ENCODE measurements at regions not wholly inside any gene's neighbourhood (a gene's known extent, or its start where the extent isn't known, plus 50 kb on each side); places are given as distances from the start of the nearest gene placed in this dataset.

GRCh38 chr17:70394473-70395232 is 225.3 kb downstream of the KCNJ2 start:
- TF ChIP-seq CTCF (IDR thresholded peaks at IDR 0.05) (no peak), TCF7L2 (IDR thresholded peaks at IDR 0.05; ENCODE audit: low read depth, low read length) (no peak), POLR2AphosphoS5 (IDR thresholded peaks at IDR 0.05; ENCODE audit: low read depth, low read length) (no peak)

Measured in Panc1 (cell line).